MCF 10A (cell line): ENCODE measurements at regions not wholly inside any gene's neighbourhood (a gene's known extent, or its start where the extent isn't known, plus 50 kb on each side); places are given as distances from the start of the nearest gene placed in this dataset.

Experiments
- BruUV-seq: library from RNA; stranded (reverse); fragments of 400-500 nt; replicated peaks from 2 replicates; lab custom pipeline; 2021; lab: Mats Ljungman, UMichigan
- CTCF ChIA-PET: fragments of 300-600 bp; sonication (Branson Sonifier 250); formaldehyde crosslinking; extraction: SDS; loops from one replicate; lab custom pipeline; 2021; ENCODE audit warnings: antibody characterized with exemption, inconsistent platforms; lab: Yijun Ruan, JAX
- POLR2A ChIA-PET: fragments of 300-600, 350-650 bp; sonication (Branson Sonifier 250); formaldehyde crosslinking; extraction: SDS; loops from one replicate; lab custom pipeline; 2020; ENCODE audit warnings: antibody characterized with exemption, inconsistent platforms; lab: Yijun Ruan, JAX
- DNase-seq: peaks from one replicate; pipeline ENCODE4 v3.0.0-alpha.2; 2018; ENCODE audit not compliant: unreplicated experiment
- H3K27ac Mint-ChIP-seq: one replicate; pipeline ENCODE4 v1.8.0; 2022; ENCODE audit warnings: mild to moderate bottlenecking, low read depth, mixed read lengths; ENCODE audit not compliant: unreplicated experiment
- H3K27me3 Mint-ChIP-seq: one replicate; pipeline ENCODE4 v1.8.0; 2022; ENCODE audit warnings: mixed read lengths; ENCODE audit not compliant: insufficient read depth, unreplicated experiment
- H3K36me3 Mint-ChIP-seq: one replicate; pipeline ENCODE4 v1.8.0; 2022; ENCODE audit warnings: mild to moderate bottlenecking, moderate library complexity, mixed read lengths; ENCODE audit not compliant: insufficient read depth, unreplicated experiment
- H3K4me1 Mint-ChIP-seq: one replicate; pipeline ENCODE4 v1.8.0; 2022; ENCODE audit warnings: mixed read lengths; ENCODE audit not compliant: insufficient read depth, unreplicated experiment
- H3K4me3 Mint-ChIP-seq: one replicate; pipeline ENCODE4 v1.8.0; 2022; ENCODE audit warnings: mild to moderate bottlenecking, moderate library complexity, mixed read lengths; ENCODE audit not compliant: unreplicated experiment
- H3K9me3 Mint-ChIP-seq: one replicate; pipeline ENCODE4 v1.8.0; 2022; ENCODE audit warnings: mixed read lengths; ENCODE audit not compliant: unreplicated experiment
- CTCF ChIP-seq: fragments of 200-600 bp; IDR thresholded peaks from one replicate; pipeline ENCODE4 v1.8.0; 2022; ENCODE audit warnings: antibody characterized with exemption, mild to moderate bottlenecking; ENCODE audit not compliant: unreplicated experiment
- intact Hi-C: fragments of 100-400 bp; cut with micrococcal nuclease; formaldehyde crosslinking; loops from 2 replicates; pipeline ENCODE4 v1.14.1; 2022

- H3K4me1 Mint-ChIP-seq: peaks cover 11% of the 10 kb centered on the region
- TF ChIP-seq CTCF: no peak
- no TSS peak for BruUV-seq
- no peaks in the 10 kb centered on the region for H3K9me3 Mint-ChIP-seq
- CTCF ChIA-PET: interaction anchor here (0.5 to 0.9 kb wide), 3 partner anchors 53 to 266 kb away, joined by 3 to 4 read pairs (median 3); no protein-coding TSS in a partner anchor
- no peaks in the 10 kb centered on the region for H3K36me3 Mint-ChIP-seq
- H3K27ac Mint-ChIP-seq: no peak overlapping the region
- no peak overlapping the region for H3K4me3 Mint-ChIP-seq
- DNase-seq: no peak
- H3K27me3 Mint-ChIP-seq: no peaks in the 10 kb centered on the region
- POLR2A ChIA-PET: interaction anchor here (0.7 to 1.2 kb wide), 3 partner anchors 14 to 361 kb away, joined by 3 read pairs; no protein-coding TSS in a partner anchor
- intact Hi-C loops: no loop called here
Measured at GRCh38 chr5:74406844-74407243, 233.7 kb downstream of the ENC1 start.

DNA sequence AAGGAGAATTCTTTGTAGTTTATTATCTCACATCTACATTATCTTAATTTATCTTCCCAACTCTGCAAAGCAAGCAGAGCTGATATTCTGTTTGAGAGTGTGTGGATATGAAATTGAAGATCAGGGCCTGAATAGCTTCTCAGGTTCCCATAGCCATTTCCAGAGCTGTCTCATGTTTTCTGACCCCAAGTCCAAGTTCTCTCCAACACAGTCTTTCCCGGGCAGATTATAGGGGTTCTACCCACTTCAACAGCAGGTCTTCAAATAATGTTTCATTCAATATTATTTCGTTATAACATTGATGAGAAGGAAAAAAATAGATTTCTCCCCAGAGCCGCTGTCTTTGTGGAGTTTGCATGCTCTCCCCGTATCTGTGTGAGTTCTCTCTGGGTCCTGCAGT lies 234.9 kb downstream of the ENC1 start:
- Mint-ChIP-seq H3K27ac (no peak overlapping the region), H3K4me1 (peaks cover 15% of the 10 kb centered on the region), H3K27me3 (no peaks in the 10 kb centered on the region), H3K36me3 (no peaks in the 10 kb centered on the region), H3K9me3 (no peaks in the 10 kb centered on the region), H3K4me3 (no peak overlapping the region)
- no peak for DNase-seq
- TF ChIP-seq CTCF: no peak
- BruUV-seq: no TSS peak
- intact Hi-C loops: no loop called here
- POLR2A ChIA-PET: no interaction called here
- CTCF ChIA-PET: interaction anchor here (0.6 to 0.9 kb wide), 3 partner anchors 11 to 237 kb away, joined by 3 read pairs; no protein-coding TSS in a partner anchor

DNA sequence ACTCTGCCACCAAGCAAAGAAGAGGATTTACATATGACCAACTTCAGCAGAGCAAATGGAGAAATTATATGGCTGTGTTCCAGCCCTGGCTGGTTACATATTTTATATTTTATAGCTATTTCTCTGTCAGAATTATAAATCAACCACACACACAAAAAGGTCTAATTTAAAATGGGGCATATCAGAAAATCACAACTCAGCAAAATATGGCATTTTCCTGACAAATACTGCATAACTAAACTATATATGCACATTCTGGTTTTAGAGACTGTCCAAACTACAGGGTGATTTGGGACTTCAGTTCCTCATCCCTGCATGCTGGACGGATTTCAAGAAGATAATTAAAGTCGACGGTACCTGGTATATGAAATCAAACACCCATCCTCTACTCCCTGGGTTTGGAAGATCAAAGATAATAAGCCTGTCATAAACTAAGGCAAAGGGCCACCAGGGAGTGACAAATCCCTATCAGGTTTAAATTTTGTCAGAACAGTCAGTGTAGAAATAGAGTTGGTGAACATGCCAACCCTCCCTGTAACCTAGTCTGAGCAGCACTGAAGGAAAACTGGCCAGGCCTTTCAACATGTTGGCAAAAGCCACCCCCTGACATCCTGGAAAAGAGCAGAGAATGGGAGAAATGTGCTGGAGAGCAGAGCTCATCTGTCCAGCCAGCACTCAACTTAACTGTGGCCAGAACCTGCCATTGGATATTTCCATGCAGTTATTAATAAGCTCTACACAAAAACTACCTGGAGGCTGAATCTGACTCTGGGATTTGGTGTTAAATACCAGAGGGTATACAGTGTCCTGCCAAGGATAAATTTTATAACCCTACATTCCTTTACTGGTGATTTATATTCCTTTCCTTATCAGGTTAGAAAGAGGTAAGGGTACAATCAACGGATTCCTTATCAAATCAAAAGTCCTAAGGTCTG lies 235.7 kb downstream of the ENC1 start:
- intact Hi-C loops: no loop called here
- peaks cover 15% of the 10 kb centered on the region for H3K4me1 Mint-ChIP-seq
- no peaks in the 10 kb centered on the region for H3K36me3 Mint-ChIP-seq
- POLR2A ChIA-PET: no interaction called here
- H3K9me3 Mint-ChIP-seq: no peaks in the 10 kb centered on the region
- H3K27me3 Mint-ChIP-seq: no peaks in the 10 kb centered on the region
- no peak overlapping the region for H3K4me3 Mint-ChIP-seq
- CTCF ChIA-PET: interaction anchor here (0.6 to 0.9 kb wide), 2 partner anchors 10 to 238 kb away, joined by 3 read pairs; no protein-coding TSS in a partner anchor
- TF ChIP-seq CTCF: no peak
- no peak overlapping the region for H3K27ac Mint-ChIP-seq
- BruUV-seq: no TSS peak
- DNase-seq: no peak

DNA sequence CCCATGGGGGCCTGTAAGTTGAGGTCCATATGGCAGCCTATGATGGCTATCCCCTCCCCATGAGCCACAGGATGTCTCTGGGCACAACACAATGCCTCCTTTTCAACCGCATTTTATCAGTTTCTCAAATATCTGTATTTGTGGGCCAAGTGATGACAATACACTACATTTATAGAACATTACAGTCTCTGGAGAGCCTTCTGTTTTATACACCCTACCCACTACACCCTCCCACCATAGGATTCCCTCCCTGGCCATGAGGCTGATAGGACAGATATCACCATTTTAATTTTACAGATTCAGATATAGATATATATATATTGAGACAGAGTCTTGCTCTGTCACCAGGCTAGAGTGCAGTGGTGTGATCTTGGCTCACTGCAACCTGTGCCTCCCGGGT lies 236.8 kb downstream of the ENC1 start:
- TF ChIP-seq CTCF: no peak
- Mint-ChIP-seq H3K4me1 (peaks cover 15% of the 10 kb centered on the region), H3K4me3 (no peak overlapping the region), H3K36me3 (no peaks in the 10 kb centered on the region), H3K27ac (no peak overlapping the region), H3K9me3 (no peaks in the 10 kb centered on the region), H3K27me3 (no peaks in the 10 kb centered on the region)
- intact Hi-C loops: no loop called here
- BruUV-seq: no TSS peak
- ChIA-PET CTCF (no interaction called here), POLR2A (no interaction called here)
- no peak for DNase-seq
